HG03103 (cell line): ENCODE measurements at regions not wholly inside any gene's neighbourhood (a gene's known extent, or its start where the extent isn't known, plus 50 kb on each side); places are given as distances from the start of the nearest gene placed in this dataset.
"Not testable (repeated sequence)": the region's sequence is repeated elsewhere in the genome, so short reads cannot be mapped to it uniquely, and the experiment has no call there.

Source experiments
- ATAC-seq: cut with Tn5 transposase; IDR thresholded peaks from one replicate; pipeline ENCODE4 v1.9.1; 2021; ENCODE audit warnings: low read depth; ENCODE audit not compliant: unreplicated experiment

DNA sequence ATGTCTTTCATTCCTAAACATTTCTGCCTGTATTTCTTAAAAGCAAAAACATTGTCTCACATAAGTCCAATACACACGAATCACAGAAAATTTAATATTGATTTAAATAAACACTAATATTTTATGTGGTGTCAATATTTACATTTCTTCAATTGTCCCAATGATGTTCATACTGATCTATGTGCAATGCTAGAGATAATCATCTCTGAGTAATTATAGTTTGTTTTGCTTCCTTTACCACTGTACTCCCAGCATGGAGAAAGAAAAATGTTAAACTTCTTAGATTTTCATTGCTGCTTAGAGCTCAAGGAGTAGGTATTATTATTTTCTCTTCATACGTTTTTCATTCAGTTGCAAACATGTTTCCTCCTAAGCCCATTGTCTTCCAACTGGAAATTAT, 434.2 kb upstream of the PRR20A start:
- no peak for ATAC-seq

DNA sequence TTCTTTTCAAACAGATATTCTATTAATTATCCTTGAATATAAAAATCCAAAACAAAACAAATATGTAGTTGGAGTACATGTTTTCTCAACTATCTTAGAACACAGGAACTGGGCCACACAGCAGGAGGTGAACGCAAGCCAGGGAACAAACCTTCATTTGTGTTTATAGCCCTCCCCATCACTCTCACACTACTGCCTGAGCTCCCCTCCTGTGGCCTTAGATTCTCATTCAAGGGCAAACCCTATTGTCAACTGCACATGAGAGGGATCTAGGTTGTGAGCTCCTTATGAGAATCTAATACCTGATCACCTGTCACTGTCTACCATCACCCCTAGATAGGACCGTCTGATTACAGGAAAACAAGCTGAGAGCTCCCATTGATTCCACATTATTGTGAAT, 427.1 kb upstream of the PRR20A start:
- no peak for ATAC-seq

DNA sequence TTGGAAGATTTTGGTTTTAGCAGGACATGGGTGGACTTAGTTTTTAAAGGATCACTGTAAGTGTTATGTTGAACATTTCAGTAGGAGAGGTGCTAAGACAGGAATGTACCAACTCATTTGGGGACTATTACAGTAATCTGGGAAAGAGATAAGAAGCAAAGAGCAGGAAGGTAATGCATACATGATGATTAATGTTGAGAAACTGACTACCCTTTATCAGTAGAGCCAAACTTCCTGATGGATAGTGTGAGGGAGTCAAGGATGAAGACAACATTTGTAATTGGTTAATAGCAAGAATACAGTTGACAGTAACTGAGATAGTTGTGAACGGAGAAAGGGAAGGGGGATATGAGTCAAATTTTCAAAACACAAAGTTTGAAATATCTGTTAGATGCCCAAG, 421.9 kb upstream of the PRR20A start:
- no peak for ATAC-seq

DNA sequence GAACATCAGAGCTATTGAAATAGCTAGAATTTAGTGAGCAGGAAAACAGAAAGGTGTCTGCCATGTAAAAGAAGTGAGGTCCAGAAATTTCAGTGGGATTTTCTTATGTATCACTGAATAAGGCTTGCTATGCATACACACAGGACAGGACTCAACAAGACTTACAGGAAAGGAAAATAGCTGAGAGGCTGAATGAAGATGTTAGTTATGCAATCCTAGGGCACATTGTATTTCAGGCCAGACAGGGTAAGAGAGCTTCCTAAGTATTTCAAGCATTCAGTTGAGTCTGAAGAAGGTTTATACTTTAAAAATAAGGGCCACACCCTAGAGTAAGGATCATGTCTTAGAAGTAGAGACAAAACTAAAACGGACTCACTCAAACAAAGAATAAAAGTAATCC, 419.9 kb upstream of the PRR20A start:
- ATAC-seq, result no peak

DNA sequence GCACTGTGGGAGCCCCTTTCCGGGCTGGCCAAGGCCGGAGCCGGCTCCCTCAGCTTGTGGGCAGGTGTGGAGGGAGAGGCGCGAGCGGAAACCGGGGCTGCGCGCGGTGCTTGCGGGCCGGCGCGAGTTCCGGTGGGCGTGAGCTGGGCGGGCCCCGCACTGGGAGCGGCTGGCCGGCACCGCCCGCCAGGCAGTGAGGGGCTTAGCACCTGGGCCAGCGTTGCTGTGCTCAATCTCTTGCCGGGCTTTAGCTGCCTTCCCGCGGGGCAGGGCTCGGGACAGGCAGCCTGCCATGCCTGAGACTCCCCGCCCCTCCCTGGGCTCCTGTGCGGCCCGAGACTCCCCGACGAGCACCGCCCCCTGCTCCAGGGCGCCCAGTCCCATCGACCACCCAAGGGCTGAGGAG, 405.2 kb upstream of the PRR20A start:
- no peak for ATAC-seq

DNA sequence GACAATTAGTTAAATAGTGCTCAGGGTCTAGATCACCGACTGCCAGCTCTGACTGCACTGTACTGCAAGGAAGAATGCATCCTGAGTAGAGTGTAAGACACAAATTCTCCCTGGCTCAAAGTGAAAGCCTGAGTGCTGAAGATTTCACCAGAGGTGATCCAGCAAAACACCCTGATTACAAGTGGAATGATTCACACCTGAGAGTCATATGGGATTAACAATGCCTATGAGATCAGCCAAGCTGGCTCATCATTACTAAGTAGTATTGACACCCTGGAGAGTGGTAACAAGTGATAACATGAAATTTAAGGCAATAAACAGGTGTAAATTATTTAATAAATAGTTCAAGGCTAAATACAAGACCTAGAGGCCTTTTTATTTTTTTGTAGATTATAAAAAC, 403.8 kb upstream of the PRR20A start:
- ATAC-seq, result no peak

DNA sequence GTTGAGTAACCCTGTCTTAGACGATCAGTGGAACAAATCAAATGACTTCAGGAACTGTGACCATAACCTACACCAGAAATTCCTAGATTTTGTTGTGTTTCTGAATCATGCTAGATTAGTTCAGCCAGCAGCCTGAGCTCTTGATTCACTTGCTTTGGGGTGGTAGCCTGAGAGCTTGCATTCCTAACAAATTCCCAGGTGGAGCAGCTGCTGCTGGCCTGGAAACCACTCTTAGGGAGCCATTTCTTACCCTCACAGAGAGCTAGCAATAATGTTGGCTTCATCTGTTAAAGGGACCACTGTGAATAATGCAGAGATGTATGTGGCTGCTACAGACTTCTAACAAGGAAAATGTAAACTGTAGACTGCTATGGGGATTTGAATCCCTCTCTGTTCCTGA, 388.1 kb upstream of the PRR20A start:
- no peak for ATAC-seq

DNA sequence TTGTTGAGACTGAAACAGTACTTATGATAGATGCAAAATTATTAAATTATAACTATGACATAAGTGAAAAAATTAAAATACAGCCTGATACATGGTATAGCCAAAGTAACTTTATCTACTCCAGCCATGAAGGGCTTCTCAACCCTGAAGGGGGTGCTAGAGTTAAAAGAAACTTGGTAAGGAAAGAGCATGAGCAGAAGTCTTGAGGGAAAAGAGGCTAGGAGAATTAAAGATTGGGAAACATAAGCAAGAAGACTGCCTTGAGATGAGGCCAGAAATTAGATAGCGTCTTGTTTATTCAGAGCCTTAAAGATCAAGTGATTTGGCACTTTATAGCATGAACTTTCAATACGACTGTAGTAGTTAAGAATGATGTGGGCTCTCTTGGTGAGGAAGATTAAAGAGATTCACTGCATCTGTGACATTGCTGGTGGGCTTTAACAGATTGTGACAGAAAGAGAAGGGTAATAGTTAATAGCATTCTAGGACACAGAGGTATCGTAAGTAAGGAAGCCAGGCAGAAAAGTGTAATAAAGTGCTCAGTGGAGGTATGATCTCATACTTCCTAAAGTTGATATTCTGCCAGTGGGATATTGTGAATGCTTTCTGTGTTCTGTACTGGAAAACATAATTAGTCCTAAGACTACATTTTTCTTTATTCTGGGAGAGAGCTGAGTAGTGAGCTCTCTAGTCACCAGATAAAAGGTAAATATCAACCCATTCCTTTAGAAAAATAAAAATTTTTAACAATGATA, 385.4 kb upstream of the PRR20A start:
- no peak for ATAC-seq

DNA sequence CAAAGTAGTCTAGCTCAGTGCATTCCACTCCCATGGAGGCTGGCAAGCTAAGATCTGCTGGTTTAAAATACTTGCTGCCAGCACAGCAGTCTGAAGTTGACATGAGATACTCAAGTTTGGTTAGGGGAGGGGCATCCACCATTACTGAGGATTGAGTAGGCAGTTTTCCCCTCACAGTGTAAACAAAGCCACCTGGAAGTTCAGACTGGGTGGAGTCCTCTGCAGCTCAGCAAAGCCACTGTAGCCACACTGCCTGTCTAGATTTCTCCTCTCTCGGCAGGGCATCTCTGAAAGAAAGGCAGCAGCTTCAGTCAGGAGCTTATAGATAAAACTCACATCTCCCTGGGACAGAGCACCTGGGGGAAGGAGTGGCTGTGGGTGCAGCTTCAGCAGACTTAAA, 377.4 kb upstream of the PRR20A start:
- ATAC-seq, result not testable (repeated sequence)

DNA sequence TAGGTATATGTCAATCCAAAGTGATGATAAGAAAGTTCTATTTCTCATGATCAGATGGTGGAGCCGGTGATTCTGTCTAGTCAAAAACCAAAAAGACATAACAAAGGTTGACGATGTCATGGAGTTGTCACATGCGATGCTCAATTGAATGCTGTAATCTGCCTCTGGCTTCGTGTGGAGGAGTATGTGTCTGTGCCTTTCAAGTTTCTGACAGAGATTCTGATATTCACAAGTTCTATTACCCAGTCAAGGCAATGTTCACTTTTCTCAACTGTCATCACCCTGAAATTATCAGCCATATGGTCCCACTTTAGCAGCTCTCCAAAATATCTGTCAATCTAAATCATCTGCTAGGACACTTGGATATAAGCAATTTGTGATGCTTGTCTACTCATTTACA, 367.6 kb upstream of the PRR20A start:
- no peak for ATAC-seq

DNA sequence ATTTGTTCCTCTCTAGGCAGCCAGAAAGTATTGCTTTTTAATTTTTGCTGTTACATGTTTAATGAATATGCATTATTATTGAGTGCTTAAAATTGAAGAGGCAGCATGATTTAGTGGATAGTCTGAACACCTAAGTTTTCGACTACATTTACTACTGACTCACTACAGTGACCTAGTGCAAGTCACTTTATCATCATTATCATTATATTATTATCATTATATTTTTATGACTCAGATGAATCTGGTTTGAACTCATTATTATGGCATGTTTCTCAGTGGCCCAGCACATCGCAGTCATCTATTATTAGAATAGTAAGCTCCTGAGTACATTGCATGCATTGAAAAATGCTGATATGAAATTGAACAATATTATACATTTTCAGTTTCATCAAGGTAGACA, 351.2 kb upstream of the PRR20A start:
- ATAC-seq, result no peak

DNA sequence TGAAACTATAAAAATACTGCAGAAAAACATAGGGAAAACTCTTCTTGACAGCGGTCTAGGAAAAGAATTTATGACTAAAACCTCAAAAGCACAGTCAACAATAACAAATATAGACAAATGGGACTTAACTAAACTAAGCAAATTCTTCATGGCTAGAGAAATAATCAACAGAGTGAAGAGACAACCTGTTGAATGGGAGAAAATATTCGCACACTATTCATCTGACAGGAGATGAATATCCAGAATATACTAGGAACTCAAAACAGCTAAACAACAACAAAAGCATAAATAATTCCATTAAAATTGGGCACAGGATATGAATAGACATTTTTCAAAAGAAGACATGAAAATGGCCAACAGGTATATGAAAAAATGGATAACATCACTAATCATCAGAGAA, 303.6 kb upstream of the PRR20A start:
- no peak for ATAC-seq

DNA sequence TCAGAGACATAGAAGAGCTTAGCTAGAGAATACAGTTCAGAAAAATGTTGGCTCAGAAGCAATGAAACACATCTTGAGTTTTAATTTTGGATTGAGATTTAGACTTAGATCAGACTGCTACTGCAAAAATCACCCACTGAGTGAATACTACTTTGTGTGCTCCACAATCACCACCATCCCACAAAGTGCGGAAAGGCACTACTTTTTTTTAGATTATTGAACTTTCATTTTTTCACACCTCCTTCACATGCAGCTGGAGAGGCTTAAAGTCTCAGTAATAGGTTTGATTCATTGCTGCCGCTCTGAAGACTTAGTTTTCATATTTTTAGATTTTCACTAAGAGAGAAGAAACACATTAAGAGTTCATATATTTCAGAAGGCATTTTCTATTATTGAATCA, 289.9 kb upstream of the PRR20A start:
- ATAC-seq, result no peak

DNA sequence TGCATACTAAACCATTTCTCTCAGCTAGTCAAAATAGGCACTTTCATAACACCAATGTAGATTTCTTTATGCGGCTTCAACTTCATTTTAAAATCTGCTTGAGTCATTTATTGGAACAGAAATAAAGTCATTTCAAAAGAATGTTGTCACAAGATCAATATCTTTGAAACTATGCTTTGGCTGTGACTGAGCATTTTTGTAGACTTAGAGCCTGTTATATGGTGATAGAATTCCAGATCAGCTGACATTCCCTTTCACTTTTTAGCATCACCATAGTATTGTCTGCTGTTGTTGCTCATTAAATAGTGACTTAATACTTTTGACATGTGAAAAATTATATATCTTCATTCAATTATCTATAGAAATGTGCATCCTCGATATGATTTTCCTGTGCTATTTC, 279.2 kb upstream of the PRR20A start:
- ATAC-seq, result no peak

DNA sequence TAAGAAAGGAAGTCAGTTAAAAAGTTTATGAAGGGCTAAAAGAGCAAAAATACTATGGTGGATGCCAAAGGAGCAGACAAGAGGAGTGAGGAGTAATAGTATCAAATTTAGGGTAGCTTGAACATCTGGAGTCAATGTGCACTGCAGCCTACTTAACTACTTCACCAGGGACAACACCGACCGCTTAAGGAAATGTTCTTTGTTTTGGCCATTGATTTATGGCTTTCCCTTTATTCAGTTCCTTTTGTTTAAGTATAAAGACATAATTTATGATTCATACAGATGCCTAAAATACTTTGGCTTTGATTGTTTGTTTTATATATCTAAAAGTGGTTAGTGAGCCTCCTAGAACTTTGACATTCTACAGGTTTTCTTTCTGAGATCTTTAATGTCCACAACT, 276.3 kb upstream of the PRR20A start:
- no peak for ATAC-seq

DNA sequence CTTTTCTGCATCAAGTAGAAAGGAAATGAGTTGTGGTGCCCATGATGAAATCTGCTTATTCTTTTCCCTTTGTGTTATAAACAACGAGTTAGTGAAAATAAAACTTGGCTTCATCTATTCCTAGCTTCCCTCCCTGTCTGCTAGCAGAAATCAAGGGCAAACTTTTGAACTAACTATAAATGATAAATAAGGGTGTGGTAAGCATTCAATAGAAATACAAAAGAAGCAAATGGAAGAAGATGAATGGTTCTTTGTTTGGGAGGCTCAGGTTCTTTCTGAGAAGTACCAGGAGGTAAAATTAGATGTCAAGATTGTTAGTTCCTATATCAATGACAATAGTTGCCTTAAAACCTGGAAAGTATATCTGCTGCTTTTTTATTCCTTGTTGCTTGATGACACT, 275.3 kb upstream of the PRR20A start:
- ATAC-seq, result no peak

DNA sequence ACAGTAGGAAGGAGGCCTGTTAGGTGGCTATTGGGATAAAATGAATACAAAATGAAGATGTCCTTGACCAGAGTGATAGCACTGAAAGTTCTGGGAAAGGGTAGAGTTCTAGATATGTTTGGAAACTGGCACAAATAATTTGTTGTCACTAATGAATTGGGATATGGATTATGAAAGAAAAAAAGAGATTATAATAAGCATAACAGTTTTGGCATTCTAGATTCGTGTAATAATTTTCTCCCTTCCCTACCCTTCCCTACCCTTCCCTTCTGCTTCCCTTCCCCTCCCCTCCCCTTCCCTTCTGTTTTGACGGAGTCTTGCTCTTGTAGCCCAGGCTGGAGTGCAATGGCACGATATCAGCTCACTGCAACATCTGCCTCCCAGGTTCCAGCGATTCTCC, 271.0 kb upstream of the PRR20A start:
- ATAC-seq, result no peak

DNA sequence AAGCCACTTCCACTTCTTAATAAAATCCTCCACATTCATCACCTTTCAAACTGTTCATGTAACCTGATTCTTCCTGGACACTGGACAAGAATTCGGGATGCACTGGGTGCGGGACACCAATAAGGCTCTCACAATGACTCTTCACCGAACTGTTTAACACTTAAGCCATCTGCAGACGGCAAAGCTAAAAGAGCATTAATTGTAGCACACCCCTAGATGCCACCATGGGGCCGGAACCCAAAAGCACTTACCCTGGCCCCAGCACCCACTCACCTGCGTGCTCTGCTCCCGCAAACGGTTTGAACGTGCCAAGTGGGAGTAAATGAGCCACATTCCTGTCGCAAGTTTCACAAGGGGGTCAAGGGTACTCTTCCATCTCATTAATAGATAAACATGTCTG, 254.3 kb upstream of the PRR20A start:
- ATAC-seq, result no peak

DNA sequence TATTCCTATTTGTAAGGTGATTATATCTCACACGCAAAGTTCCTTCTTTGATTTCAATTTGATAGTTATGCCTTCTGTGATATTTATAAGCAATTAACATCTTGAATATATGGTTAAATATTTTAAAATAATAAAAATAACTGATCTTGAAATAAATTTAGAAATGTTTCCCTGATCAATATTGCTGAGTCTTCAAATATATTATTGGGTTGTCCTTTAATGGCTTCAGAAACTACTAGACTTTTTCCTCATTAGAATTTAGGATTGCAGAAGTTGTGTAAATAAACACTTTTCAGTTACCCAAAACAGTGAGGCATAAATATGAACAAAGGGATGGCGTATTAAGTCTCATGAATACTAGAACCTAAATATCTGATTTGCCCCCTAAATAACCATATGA, 252.3 kb upstream of the PRR20A start:
- ATAC-seq, result no peak

DNA sequence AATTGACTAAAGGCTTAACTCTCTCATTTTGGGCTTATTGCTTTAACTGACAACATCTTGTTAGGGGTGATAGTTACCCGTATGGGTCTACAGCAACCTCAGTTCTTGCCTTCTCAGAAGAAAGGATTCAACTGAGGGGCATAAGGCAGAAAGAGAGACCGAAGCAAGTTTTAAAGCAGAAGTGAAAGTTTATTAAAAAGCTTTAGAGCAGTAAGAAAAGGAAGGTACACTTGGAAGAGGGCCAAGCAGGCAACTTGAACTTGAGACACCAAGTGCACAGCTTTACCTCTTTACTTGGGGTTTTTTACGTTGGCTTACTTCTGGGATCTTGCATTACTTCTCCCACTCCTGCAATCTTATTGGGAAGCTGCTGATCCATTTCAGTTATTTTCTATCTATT, 246.9 kb upstream of the PRR20A start:
- no peak for ATAC-seq

DNA sequence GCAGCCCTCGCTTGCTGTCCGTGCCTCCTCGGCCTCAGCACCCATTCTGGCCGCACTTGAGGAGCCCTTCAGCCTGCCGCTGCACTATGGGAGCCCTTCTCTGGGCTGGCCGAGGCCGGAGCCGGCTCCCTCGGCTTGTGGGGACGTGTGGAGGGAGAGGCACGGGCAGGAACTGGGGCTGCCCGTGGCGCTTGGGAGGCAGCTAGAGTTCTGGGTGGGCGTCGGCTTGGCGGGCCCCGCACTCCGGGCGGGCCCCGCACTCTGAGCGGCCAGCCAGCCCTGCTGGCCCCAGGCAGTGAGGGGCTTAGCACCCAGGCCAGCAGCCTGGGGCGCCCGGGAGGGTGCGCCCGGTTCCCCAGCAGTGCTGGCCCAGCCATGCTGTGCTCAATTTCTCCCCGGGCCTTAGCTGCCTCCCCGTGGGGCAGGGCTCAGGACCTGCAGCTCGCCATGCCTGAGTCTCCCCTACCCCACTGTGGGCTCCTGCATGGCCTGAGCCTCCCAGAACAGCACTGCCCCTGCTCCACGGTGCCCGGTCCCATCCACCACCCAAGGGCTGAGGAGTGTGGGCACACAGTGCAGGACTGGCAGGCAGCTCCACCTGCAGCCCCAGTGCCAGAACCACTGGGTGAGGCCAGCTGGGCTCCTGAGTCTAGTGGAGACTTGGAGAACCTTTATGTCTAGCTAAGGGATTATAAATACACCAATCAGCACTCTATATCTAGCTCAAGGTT, 240.0 kb upstream of the PRR20A start:
- no peak for ATAC-seq

DNA sequence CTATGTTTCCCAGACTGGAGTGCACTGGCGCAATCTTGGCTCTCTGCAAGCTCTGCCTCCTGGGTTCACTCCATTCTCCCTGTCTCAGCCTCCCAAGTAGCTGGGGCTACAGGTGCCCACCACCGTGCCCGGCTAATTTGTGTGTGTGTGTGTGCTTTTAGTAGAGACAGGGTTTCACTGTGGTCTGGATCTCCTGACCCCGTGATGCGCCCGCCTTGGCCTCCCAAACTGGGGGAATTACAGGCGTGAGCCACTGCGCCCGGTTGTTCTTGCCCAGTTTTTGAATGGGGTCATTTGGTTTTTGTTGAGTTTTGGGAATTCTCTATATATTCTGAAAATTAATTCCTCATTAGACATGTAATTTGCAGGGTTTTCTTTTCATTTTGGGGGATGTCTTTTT, 238.4 kb upstream of the PRR20A start:
- ATAC-seq, result no peak
